GM12874 (cell line): ENCODE measurements at regions not wholly inside any gene's neighbourhood (a gene's known extent, or its start where the extent isn't known, plus 50 kb on each side); places are given as distances from the start of the nearest gene placed in this dataset.

Source experiments
- CTCF ChIP-seq: IDR thresholded peaks from 2 replicates; pipeline ENCODE4 v1.5.1; 2011; ENCODE audit warnings: low read depth, mild to moderate bottlenecking, control low read depth, low read length, moderate library complexity; ENCODE audit not compliant: insufficient read depth

GRCh38 chr11:79564288-79564925 lies 123.6 kb upstream of the TENM4 start:
- TF ChIP-seq CTCF, result no peak

- TF ChIP-seq CTCF, result no peak
Measured at GRCh38 chr11:79561496-79561895, 120.7 kb upstream of the TENM4 start.

- TF ChIP-seq CTCF, result no peak
Measured at GRCh38 chr11:79550809-79551208, 110.0 kb upstream of the TENM4 start.

- TF ChIP-seq CTCF, result no peak
Measured at GRCh38 chr11:79547256-79547655, 106.4 kb upstream of the TENM4 start.

GRCh38 chr11:79546351-79546750 lies 105.5 kb upstream of the TENM4 start:
- no peak for TF ChIP-seq CTCF

- no peak for TF ChIP-seq CTCF
Measured at GRCh38 chr11:79544361-79544760, 103.5 kb upstream of the TENM4 start.

GRCh38 chr11:79543101-79543500 lies 102.3 kb upstream of the TENM4 start:
- no peak for TF ChIP-seq CTCF

- no peak for TF ChIP-seq CTCF
Measured at GRCh38 chr11:79541466-79541865, 100.6 kb upstream of the TENM4 start.
